Caco-2 (cell line): ENCODE measurements at regions not wholly inside any gene's neighbourhood (a gene's known extent, or its start where the extent isn't known, plus 50 kb on each side); places are given as distances from the start of the nearest gene placed in this dataset.

Experiments used
- BruUV-seq: library from RNA; stranded (reverse); fragments of 400-500 nt; replicated peaks from 2 replicates; lab custom pipeline; 2021; lab: Mats Ljungman, UMichigan
- CTCF ChIA-PET: fragments of 300-600 bp; sonication (Branson Sonifier 250); formaldehyde crosslinking; loops from one replicate; lab custom pipeline; 2022; ENCODE audit warnings: antibody characterized with exemption; lab: Charles Lee
- POLR2A ChIA-PET: fragments of 300-600 bp; sonication (Branson Sonifier 250); formaldehyde crosslinking; loops from one replicate; lab custom pipeline; 2022; ENCODE audit warnings: antibody characterized with exemption; lab: Charles Lee
- DNase-seq, 2 experiments: peaks; one replicate each; pipeline versions ENCODE4 v3.0.0 to v3.0.0-alpha.2; 2020 to 2022
- H3K27me3 ChIP-seq: replicated peaks from 2 replicates; pipeline ENCODE4 v1.6.0; 2011; ENCODE audit warnings: low read length; ENCODE audit not compliant: control insufficient read depth, insufficient read depth
- H3K36me3 ChIP-seq: 2 replicates; pipeline ENCODE4 v1.5.1; 2011; ENCODE audit warnings: low read length; ENCODE audit not compliant: control insufficient read depth, insufficient read depth
- H3K4me1 ChIP-seq: fragments of 250-450 bp; sonication (Bioruptor Pico); 2 replicates; pipeline ENCODE4 v1.5.1; 2020; ENCODE audit warnings: mild to moderate bottlenecking
- H3K4me3 ChIP-seq: 2 replicates; pipeline ENCODE4 v1.5.1; 2011; ENCODE audit warnings: low read depth, mild to moderate bottlenecking, control low read depth, low read length
- H3K9me3 ChIP-seq: fragments of 250-450 bp; sonication (Bioruptor Pico); 2 replicates; pipeline ENCODE4 v1.5.1; 2020; ENCODE audit warnings: mild to moderate bottlenecking, moderate library complexity
- H3K27ac Mint-ChIP-seq: one replicate; pipeline ENCODE4 v1.8.0; 2022; ENCODE audit warnings: mixed read lengths; ENCODE audit not compliant: unreplicated experiment
- H3K27me3 Mint-ChIP-seq: one replicate; pipeline ENCODE4 v1.8.0; 2022; ENCODE audit warnings: mixed read lengths; ENCODE audit not compliant: insufficient read depth, unreplicated experiment
- H3K36me3 Mint-ChIP-seq: one replicate; pipeline ENCODE4 v1.8.0; 2022; ENCODE audit warnings: mild to moderate bottlenecking, mixed read lengths; ENCODE audit not compliant: insufficient read depth, unreplicated experiment
- H3K4me1 Mint-ChIP-seq: one replicate; pipeline ENCODE4 v1.8.0; 2022; ENCODE audit warnings: low read depth, mixed read lengths; ENCODE audit not compliant: unreplicated experiment
- H3K4me3 Mint-ChIP-seq: one replicate; pipeline ENCODE4 v1.8.0; 2022; ENCODE audit warnings: mild to moderate bottlenecking, moderate library complexity, mixed read lengths; ENCODE audit not compliant: unreplicated experiment
- H3K9me3 Mint-ChIP-seq: one replicate; pipeline ENCODE4 v1.8.0; 2022; ENCODE audit warnings: mixed read lengths; ENCODE audit not compliant: unreplicated experiment
- CTCF ChIP-seq, 2 experiments: fragments of 200-600 bp in 1 of 2; IDR thresholded peaks; 1 replicate in 1 of 2; 2 replicates in 1 of 2; pipeline versions ENCODE4 v1.5.1 to v1.8.0; 2011 to 2022; ENCODE audit warnings: antibody characterized with exemption in 1 of 2, control low read depth in 1 of 2, inconsistent platforms in 1 of 2, low read depth in 1 of 2, low read length in 1 of 2, mild to moderate bottlenecking in 1 of 2, moderate library complexity in 1 of 2; ENCODE audit not compliant: insufficient read depth in 1 of 2, severe bottlenecking in 1 of 2, unreplicated experiment in 1 of 2
- intact Hi-C: fragments of 100-400 bp; cut with micrococcal nuclease; formaldehyde crosslinking; loops from one replicate; pipeline ENCODE4 v1.10.0; 2022; ENCODE audit not compliant: unreplicated experiment

- H3K4me1 Mint-ChIP-seq: peaks cover 6% of the 10 kb centered on the region
- H3K4me3 Mint-ChIP-seq: no peak overlapping the region
- no TSS peak for BruUV-seq
- no peak for TF ChIP-seq CTCF (IDR thresholded peaks at IDR 0.05; ENCODE audit: insufficient read depth in 1 of 2, low read depth in 1 of 2, low read length in 1 of 2, severe bottlenecking in 1 of 2, unreplicated experiment in 1 of 2)
- Histone ChIP-seq H3K9me3 (no peaks in the 10 kb centered on the region), H3K36me3 (no peaks in the 10 kb centered on the region), H3K27me3 (no peaks in the 10 kb centered on the region), H3K4me1 (no peaks in the 10 kb centered on the region), H3K4me3 (no peak overlapping the region)
- intact Hi-C loops: no loop called here
- H3K27me3 Mint-ChIP-seq: no peaks in the 10 kb centered on the region
- ChIA-PET POLR2A (no interaction called here), CTCF (no interaction called here)
- no peak overlapping the region for H3K27ac Mint-ChIP-seq
- H3K9me3 Mint-ChIP-seq: no peaks in the 10 kb centered on the region
- no peak for DNase-seq
- no peaks in the 10 kb centered on the region for H3K36me3 Mint-ChIP-seq
These were observed 791.4 kb upstream of the CTNND2 start for GRCh38 chr5:12695651-12696050.

- Histone ChIP-seq H3K4me1 (no peaks in the 10 kb centered on the region), H3K4me3 (no peak overlapping the region), H3K36me3 (no peaks in the 10 kb centered on the region), H3K27me3 (no peaks in the 10 kb centered on the region), H3K9me3 (no peaks in the 10 kb centered on the region)
- peak in 1 of 2 experiments; percentile 5 for DNase-seq
- intact Hi-C loops: no loop called here
- H3K36me3 Mint-ChIP-seq: no peaks in the 10 kb centered on the region
- H3K27me3 Mint-ChIP-seq: peaks cover 4% of the 10 kb centered on the region
- H3K27ac Mint-ChIP-seq: no peak overlapping the region
- BruUV-seq: no TSS peak
- ChIA-PET CTCF (no interaction called here), POLR2A (no interaction called here)
- H3K9me3 Mint-ChIP-seq: peaks cover 11% of the 10 kb centered on the region
- TF ChIP-seq CTCF (IDR thresholded peaks at IDR 0.05; ENCODE audit: insufficient read depth in 1 of 2, low read depth in 1 of 2, low read length in 1 of 2, severe bottlenecking in 1 of 2, unreplicated experiment in 1 of 2): no peak
- H3K4me1 Mint-ChIP-seq: peaks cover 16% of the 10 kb centered on the region
- peak overlapping the region; percentile 57 for H3K4me3 Mint-ChIP-seq
These were observed 787.1 kb upstream of the CTNND2 start for GRCh38 chr5:12691330-12691729.

- intact Hi-C loops: no loop called here
- Histone ChIP-seq H3K4me3 (no peak overlapping the region), H3K36me3 (no peaks in the 10 kb centered on the region), H3K9me3 (no peaks in the 10 kb centered on the region), H3K27me3 (no peaks in the 10 kb centered on the region), H3K4me1 (no peaks in the 10 kb centered on the region)
- Mint-ChIP-seq H3K4me3 (no peak overlapping the region), H3K27ac (no peak overlapping the region), H3K27me3 (peaks cover 4% of the 10 kb centered on the region), H3K4me1 (peaks cover 16% of the 10 kb centered on the region), H3K9me3 (peaks cover 11% of the 10 kb centered on the region), H3K36me3 (no peaks in the 10 kb centered on the region)
- TF ChIP-seq CTCF (IDR thresholded peaks at IDR 0.05; ENCODE audit: insufficient read depth in 1 of 2, low read depth in 1 of 2, low read length in 1 of 2, severe bottlenecking in 1 of 2, unreplicated experiment in 1 of 2): no peak
- BruUV-seq: no TSS peak
- ChIA-PET POLR2A (no interaction called here), CTCF (no interaction called here)
- no peak for DNase-seq
These were observed 786.1 kb upstream of the CTNND2 start for GRCh38 chr5:12690361-12690760.
